Muscle of leg (tissue), 3 donors: ENCODE measurements at regions not wholly inside any gene's neighbourhood (a gene's known extent, or its start where the extent isn't known, plus 50 kb on each side); places are given as distances from the start of the nearest gene placed in this dataset.
A peak's percentile ranks its signal among the peaks of the same experiment; 100 is the strongest.

Experiments
- DNase-seq: peaks from one replicate; pipeline ENCODE4 v3.0.0; 2013
- H3K27ac ChIP-seq: one replicate; pipeline ENCODE4 v1.5.1; 2013; ENCODE audit warnings: mild to moderate bottlenecking, low read length, control low read depth
- H3K27me3 ChIP-seq: one replicate; pipeline ENCODE4 v1.6.1; 2013; ENCODE audit warnings: low read length; ENCODE audit not compliant: control insufficient read depth, insufficient read depth
- H3K36me3 ChIP-seq: one replicate; pipeline ENCODE4 v1.6.1; 2013; ENCODE audit warnings: low read length; ENCODE audit not compliant: control insufficient read depth, insufficient read depth
- H3K4me1 ChIP-seq: one replicate; pipeline ENCODE4 v1.6.1; 2013; ENCODE audit warnings: low read length; ENCODE audit not compliant: control insufficient read depth, insufficient read depth
- H3K4me3 ChIP-seq: one replicate; pipeline ENCODE4 v1.5.1; 2013; ENCODE audit warnings: low read length, control low read depth
- H3K9me3 ChIP-seq: replicated peaks from 2 replicates; pipeline ENCODE4 v1.6.1; 2013; ENCODE audit warnings: low read depth, low read length; ENCODE audit not compliant: control insufficient read depth
- WGBS: methylation state at CpG from one replicate; pipeline ENCODE4 v1.1.5; 2013; ENCODE audit warnings: missing lambda C conversion rate; ENCODE audit not compliant: insufficient coverage; 5-methylcytosine and 5-hydroxymethylcytosine counted together

DNA sequence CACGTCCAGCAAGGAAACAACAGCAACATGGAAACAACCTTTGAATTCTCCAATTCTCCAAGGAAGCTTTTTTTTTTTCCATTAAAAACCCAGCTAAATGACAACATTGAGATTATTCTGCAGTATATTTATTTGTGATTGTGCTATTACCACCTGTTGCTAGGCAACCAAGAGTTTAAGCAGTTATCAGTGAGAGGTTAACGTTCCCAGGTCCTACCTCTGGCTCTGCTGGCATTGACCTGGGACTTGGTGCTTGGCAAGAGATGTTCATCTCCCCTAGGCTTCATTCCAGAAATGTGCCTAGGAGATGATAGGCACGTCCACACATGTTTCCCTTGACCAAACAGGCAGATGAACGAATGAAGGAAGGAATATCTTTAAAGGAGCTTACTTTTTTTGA, 157.0 kb downstream of the TDRD15 start:
- H3K27ac ChIP-seq: no peak overlapping the region
- no peak overlapping the region for H3K4me3 ChIP-seq
- peaks cover 19% of the 10 kb centered on the region for H3K4me1 ChIP-seq
- DNase-seq: no peak
- no peaks in the 10 kb centered on the region for H3K27me3 ChIP-seq
- H3K9me3 ChIP-seq: no peaks in the 10 kb centered on the region
- WGBS: 80% methylated on average over 3 of the region's 4 CpGs
- no peaks in the 10 kb centered on the region for H3K36me3 ChIP-seq

DNA sequence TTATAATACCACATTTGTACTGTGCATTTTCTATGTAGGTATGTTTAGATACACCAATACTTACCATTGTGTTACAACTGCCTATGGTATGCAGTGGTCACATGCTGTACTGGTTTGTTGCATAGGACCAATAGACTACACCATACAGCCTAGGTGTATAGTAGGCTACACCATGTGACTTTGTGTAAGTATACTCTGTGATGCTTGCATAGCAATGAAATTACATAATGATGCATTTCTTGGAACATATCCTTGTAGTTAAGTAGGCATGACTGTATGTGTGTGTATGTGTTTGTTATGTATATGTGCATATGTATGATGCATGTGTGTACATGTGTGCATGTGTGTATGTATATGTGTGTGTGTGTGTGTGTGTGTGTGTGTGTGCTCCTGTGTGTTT, 157.6 kb downstream of the TDRD15 start:
- H3K4me3 ChIP-seq: no peak overlapping the region
- no peak overlapping the region for H3K27ac ChIP-seq
- no peaks in the 10 kb centered on the region for H3K36me3 ChIP-seq

DNA sequence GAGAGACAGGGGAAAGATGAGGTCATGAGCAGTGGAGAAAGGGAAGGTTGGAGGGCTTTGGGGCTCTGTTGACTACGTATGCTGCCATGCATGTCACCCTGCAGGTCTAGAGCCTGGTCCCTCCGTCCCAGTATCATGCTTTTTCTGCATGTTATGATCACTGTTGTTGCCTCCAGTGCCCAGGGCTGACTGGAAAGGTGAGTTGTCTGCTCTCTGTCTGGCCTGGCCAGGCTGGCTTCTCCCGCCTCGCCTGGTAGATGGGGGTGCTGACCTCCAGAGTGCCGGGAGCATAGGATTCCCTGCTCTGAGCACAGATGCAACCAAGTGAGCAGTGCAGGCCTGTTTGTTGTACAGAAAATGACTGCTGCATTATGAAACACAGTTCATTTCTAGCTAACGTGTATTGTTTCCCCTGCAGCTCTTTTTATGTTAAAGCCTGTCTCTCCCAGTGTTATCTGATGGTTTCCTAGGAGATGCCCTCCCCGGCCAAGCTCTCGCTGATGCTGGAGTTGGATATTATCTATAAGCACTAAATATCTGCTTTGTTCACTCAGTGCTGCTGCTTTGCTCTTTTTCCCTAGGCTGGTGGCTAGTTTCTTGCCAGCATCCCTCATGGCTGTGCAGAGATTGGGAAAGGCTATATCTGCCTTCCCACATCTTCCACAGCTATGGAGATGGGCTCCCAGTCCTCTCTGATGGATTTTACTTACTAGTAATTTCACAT, 158.2 kb downstream of the TDRD15 start:
- Histone ChIP-seq H3K4me1 (peaks cover 12% of the 10 kb centered on the region), H3K27me3 (no peaks in the 10 kb centered on the region), H3K9me3 (no peaks in the 10 kb centered on the region), H3K27ac (no peak overlapping the region), H3K36me3 (no peaks in the 10 kb centered on the region), H3K4me3 (no peak overlapping the region)
- no peak for DNase-seq
- WGBS: 63% methylated on average over 5 of the region's 8 CpGs

More for the DNA sequence above, 157.6 kb downstream of the TDRD15 start:
- peaks cover 15% of the 10 kb centered on the region for H3K4me1 ChIP-seq
- no peaks in the 10 kb centered on the region for H3K9me3 ChIP-seq
- no peak for DNase-seq
- H3K27me3 ChIP-seq: no peaks in the 10 kb centered on the region

GRCh38 chr2:21282515-21282898, 158.7 kb downstream of the TDRD15 start:
- DNase-seq: no peak
- no peak overlapping the region for H3K4me3 ChIP-seq
- H3K36me3 ChIP-seq: no peaks in the 10 kb centered on the region
- H3K9me3 ChIP-seq: no peaks in the 10 kb centered on the region
- no peak overlapping the region for H3K27ac ChIP-seq
- H3K27me3 ChIP-seq: no peaks in the 10 kb centered on the region
- H3K4me1 ChIP-seq: peaks cover 8% of the 10 kb centered on the region
- no CpG with 5 or more reads among the region's 2 CpGs for WGBS

- Histone ChIP-seq H3K4me3 (no peak overlapping the region), H3K27me3 (no peaks in the 10 kb centered on the region), H3K27ac (no peak overlapping the region), H3K9me3 (no peaks in the 10 kb centered on the region), H3K36me3 (no peaks in the 10 kb centered on the region), H3K4me1 (peaks cover 2% of the 10 kb centered on the region)
- 76% methylated on average over 1 of the region's 2 CpGs for WGBS
- no peak for DNase-seq
Observed at GRCh38 chr2:21288299-21288698, 164.5 kb downstream of the TDRD15 start.

- Histone ChIP-seq H3K4me3 (no peak overlapping the region), H3K27me3 (no peaks in the 10 kb centered on the region), H3K9me3 (no peaks in the 10 kb centered on the region), H3K4me1 (peaks cover 2% of the 10 kb centered on the region), H3K36me3 (no peaks in the 10 kb centered on the region), H3K27ac (no peak overlapping the region)
- DNase-seq: peak; percentile 26
- WGBS: 70% methylated on average over 5 of the region's 8 CpGs
Observed at GRCh38 chr2:21288739-21289520, 165.2 kb downstream of the TDRD15 start.

- Histone ChIP-seq H3K9me3 (no peaks in the 10 kb centered on the region), H3K4me3 (no peak overlapping the region), H3K27ac (no peak overlapping the region), H3K36me3 (no peaks in the 10 kb centered on the region), H3K27me3 (no peaks in the 10 kb centered on the region), H3K4me1 (peaks cover 2% of the 10 kb centered on the region)
- no peak for DNase-seq
- WGBS: no CpG with 5 or more reads among the region's 3 CpGs
Observed at GRCh38 chr2:21289551-21289950, 165.8 kb downstream of the TDRD15 start.

- Histone ChIP-seq H3K4me1 (peaks cover 2% of the 10 kb centered on the region), H3K27me3 (no peaks in the 10 kb centered on the region), H3K4me3 (no peak overlapping the region), H3K9me3 (no peaks in the 10 kb centered on the region), H3K36me3 (no peaks in the 10 kb centered on the region), H3K27ac (no peak overlapping the region)
- WGBS: no CpG with 5 or more reads among the region's 3 CpGs
- DNase-seq: peak; percentile 62
Observed at GRCh38 chr2:21289989-21290388, 166.2 kb downstream of the TDRD15 start.

GRCh38 chr2:21291426-21291825, 167.7 kb downstream of the TDRD15 start:
- Histone ChIP-seq H3K27ac (no peak overlapping the region), H3K4me1 (peaks cover 2% of the 10 kb centered on the region), H3K36me3 (no peaks in the 10 kb centered on the region), H3K4me3 (no peak overlapping the region), H3K27me3 (no peaks in the 10 kb centered on the region), H3K9me3 (no peaks in the 10 kb centered on the region)
- 50% methylated on average over 1 of the region's 1 CpG for WGBS
- no peak for DNase-seq

GRCh38 chr2:21294446-21294845, 170.7 kb downstream of the TDRD15 start:
- H3K27ac ChIP-seq: no peak overlapping the region
- H3K27me3 ChIP-seq: no peaks in the 10 kb centered on the region
- WGBS: 93% methylated on average over 2 of the region's 2 CpGs
- peaks cover 2% of the 10 kb centered on the region for H3K4me1 ChIP-seq
- no peaks in the 10 kb centered on the region for H3K9me3 ChIP-seq
- no peak overlapping the region for H3K4me3 ChIP-seq
- H3K36me3 ChIP-seq: no peaks in the 10 kb centered on the region
- DNase-seq: no peak
